HEK293 (cell line): ENCODE measurements at regions not wholly inside any gene's neighbourhood (a gene's known extent, or its start where the extent isn't known, plus 50 kb on each side); places are given as distances from the start of the nearest gene placed in this dataset.
"Not testable (repeated sequence)": the region's sequence is repeated elsewhere in the genome, so short reads cannot be mapped to it uniquely, and the experiment has no call there.

ENCODE experiments used
- CTCF ChIA-PET: fragments of 350-600 bp; formaldehyde crosslinking; extraction: SDS; loops from one replicate; lab custom pipeline; 2021; ENCODE audit warnings: antibody characterized with exemption; lab: Yijun Ruan, JAX
- POLR2A ChIA-PET: fragments of 300-600 bp; formaldehyde crosslinking; extraction: SDS; loops from one replicate; lab custom pipeline; 2020; ENCODE audit warnings: antibody characterized with exemption, inconsistent platforms; lab: Yijun Ruan, JAX
- H3K27ac ChIP-seq: fragments of 200-500 bp; sonication (Bioruptor generic); 2 replicates; pipeline ENCODE4 v1.5.1; 2014; ENCODE audit warnings: low read depth, low read length, control low read depth, inconsistent platforms; ENCODE audit errors: extremely low read depth
- H3K36me3 ChIP-seq, 2 experiments: fragments of 200-500 bp in 1 of 2; sonication (Bioruptor generic) in 1 of 2; 1 replicate in 1 of 2; 2 replicates in 1 of 2; pipeline ENCODE4 v1.5.1; 2014 to 2017; ENCODE audit warnings: inconsistent platforms in 2 of 2, low read length in 2 of 2; ENCODE audit not compliant: control insufficient read depth in 2 of 2, insufficient read depth in 1 of 2
- H3K4me1 ChIP-seq: fragments of 200-500 bp; sonication (Bioruptor generic); 2 replicates; pipeline ENCODE4 v1.5.1; 2014; ENCODE audit warnings: mild to moderate bottlenecking, low read length, inconsistent platforms; ENCODE audit not compliant: control insufficient read depth, insufficient read depth
- H3K4me3 ChIP-seq: 2 replicates; pipeline ENCODE4 v1.5.1; 2011; ENCODE audit warnings: low read depth, mild to moderate bottlenecking, control low read depth, low read length, moderate library complexity
- H3K9me3 ChIP-seq: fragments of 200-500 bp; sonication (Bioruptor generic); 2 replicates; pipeline ENCODE4 v1.5.1; 2014; ENCODE audit warnings: low read depth, low read length, inconsistent platforms; ENCODE audit not compliant: control insufficient read depth, insufficient read depth
- BCL11A ChIP-seq: fragments of 450-650 bp; formaldehyde crosslinking; IDR thresholded peaks from 2 replicates; pipeline ENCODE4 v1.5.1; 2016; ENCODE audit warnings: low read depth, missing biosample characterization, missing genetic modification characterization
- BCL11B ChIP-seq: fragments of 450-650 bp; formaldehyde crosslinking; IDR thresholded peaks from 2 replicates; pipeline ENCODE4 v1.5.1; 2016; ENCODE audit warnings: low read depth, missing biosample characterization, missing genetic modification characterization
- FEZF1 ChIP-seq: fragments of 450-650 bp; formaldehyde crosslinking; IDR thresholded peaks from 2 replicates; pipeline ENCODE4 v1.5.1; 2016; ENCODE audit warnings: missing biosample characterization, missing genetic modification characterization
- SETDB1 ChIP-seq: IDR thresholded peaks from one replicate; pipeline ENCODE4 v1.6.1; 2017; ENCODE audit warnings: mild to moderate bottlenecking, low read length, moderate library complexity, mixed read lengths; ENCODE audit not compliant: insufficient read length
- YY2 ChIP-seq: fragments of 450-650 bp; formaldehyde crosslinking; IDR thresholded peaks from 2 replicates; pipeline ENCODE4 v1.5.1; 2016; ENCODE audit warnings: missing biosample characterization, missing genetic modification characterization
- ZNF138 ChIP-seq: fragments of 450-650 bp; formaldehyde crosslinking; IDR thresholded peaks from 2 replicates; pipeline ENCODE4 v1.5.1; 2016; ENCODE audit warnings: missing biosample characterization, missing genetic modification characterization, borderline replicate concordance
- ZNF239 ChIP-seq: fragments of 450-650 bp; formaldehyde crosslinking; IDR thresholded peaks from 2 replicates; pipeline ENCODE4 v1.5.1; 2016; ENCODE audit warnings: missing biosample characterization, missing genetic modification characterization
- ZNF658 ChIP-seq: fragments of 450-650 bp; formaldehyde crosslinking; IDR thresholded peaks from 2 replicates; pipeline ENCODE4; 2016; ENCODE audit warnings: missing biosample characterization, missing genetic modification characterization
- TF ChIP-seq, protein P1 (sequence below): fragments of 450-650 bp; formaldehyde crosslinking; IDR thresholded peaks from 2 replicates; pipeline ENCODE4 v1.5.1; 2016; ENCODE audit warnings: missing biosample characterization, missing genetic modification characterization, low read depth
- TF ChIP-seq, protein P2 (sequence below): IDR thresholded peaks from 2 replicates; pipeline ENCODE4 v1.6.1; 2011; ENCODE audit warnings: mild to moderate bottlenecking, low read depth, low read length, borderline replicate concordance
- TF ChIP-seq, protein P3 (sequence below): sonication (generic); formaldehyde crosslinking; IDR thresholded peaks from 2 replicates; pipeline ENCODE4 v1.8.1; 2022; ENCODE audit warnings: mild to moderate bottlenecking, moderate library complexity, missing genetic modification reagents
- TF ChIP-seq, protein P4 (sequence below): fragments of 450-650 bp; formaldehyde crosslinking; conservative IDR thresholded peaks from 2 replicates; pipeline ENCODE4 v1.5.1; 2016; ENCODE audit warnings: low read depth, missing biosample characterization, missing genetic modification characterization
- TF ChIP-seq, protein P5 (sequence below): fragments of 450-650 bp; formaldehyde crosslinking; IDR thresholded peaks from 2 replicates; pipeline ENCODE4 v1.5.1; 2016; ENCODE audit warnings: missing biosample characterization, missing genetic modification characterization

DNA sequence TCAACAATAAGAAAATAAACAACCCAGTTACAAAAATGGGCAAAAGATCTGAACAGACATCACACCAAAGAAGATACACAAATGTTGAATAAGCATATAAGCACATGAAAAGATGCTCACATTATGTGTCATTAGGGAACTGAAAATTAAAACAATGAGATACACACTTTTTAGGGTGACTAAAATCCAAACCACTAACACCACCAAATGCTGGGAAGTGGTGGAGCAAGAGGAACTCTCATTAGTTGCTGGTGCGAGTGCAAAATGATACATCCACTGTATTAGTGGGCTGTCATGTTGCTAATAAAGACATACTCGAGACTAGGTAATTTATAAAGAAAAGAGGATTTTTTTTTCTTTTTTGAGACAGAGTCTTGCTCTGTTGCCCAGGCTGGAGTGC lies 329.1 kb downstream of the TMEM38B start:
- POLR2A ChIA-PET = no interaction called here
- H3K9me3 ChIP-seq = no peaks in the 10 kb centered on the region
- TF ChIP-seq, protein P1, sequence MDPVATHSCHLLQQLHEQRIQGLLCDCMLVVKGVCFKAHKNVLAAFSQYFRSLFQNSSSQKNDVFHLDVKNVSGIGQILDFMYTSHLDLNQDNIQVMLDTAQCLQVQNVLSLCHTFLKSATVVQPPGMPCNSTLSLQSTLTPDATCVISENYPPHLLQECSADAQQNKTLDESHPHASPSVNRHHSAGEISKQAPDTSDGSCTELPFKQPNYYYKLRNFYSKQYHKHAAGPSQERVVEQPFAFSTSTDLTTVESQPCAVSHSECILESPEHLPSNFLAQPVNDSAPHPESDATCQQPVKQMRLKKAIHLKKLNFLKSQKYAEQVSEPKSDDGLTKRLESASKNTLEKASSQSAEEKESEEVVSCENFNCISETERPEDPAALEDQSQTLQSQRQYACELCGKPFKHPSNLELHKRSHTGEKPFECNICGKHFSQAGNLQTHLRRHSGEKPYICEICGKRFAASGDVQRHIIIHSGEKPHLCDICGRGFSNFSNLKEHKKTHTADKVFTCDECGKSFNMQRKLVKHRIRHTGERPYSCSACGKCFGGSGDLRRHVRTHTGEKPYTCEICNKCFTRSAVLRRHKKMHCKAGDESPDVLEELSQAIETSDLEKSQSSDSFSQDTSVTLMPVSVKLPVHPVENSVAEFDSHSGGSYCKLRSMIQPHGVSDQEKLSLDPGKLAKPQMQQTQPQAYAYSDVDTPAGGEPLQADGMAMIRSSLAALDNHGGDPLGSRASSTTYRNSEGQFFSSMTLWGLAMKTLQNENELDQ = no peak
- TF ChIP-seq, protein P2, sequence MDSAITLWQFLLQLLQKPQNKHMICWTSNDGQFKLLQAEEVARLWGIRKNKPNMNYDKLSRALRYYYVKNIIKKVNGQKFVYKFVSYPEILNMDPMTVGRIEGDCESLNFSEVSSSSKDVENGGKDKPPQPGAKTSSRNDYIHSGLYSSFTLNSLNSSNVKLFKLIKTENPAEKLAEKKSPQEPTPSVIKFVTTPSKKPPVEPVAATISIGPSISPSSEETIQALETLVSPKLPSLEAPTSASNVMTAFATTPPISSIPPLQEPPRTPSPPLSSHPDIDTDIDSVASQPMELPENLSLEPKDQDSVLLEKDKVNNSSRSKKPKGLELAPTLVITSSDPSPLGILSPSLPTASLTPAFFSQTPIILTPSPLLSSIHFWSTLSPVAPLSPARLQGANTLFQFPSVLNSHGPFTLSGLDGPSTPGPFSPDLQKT = no peak
- no peak for TF ChIP-seq BCL11A (tag by site-specific recombination)
- TF ChIP-seq, all 188 proteins: peak for 0
- CTCF ChIA-PET = no interaction called here
- Histone ChIP-seq H3K4me1 (no peaks in the 10 kb centered on the region), H3K27ac (no peak overlapping the region), H3K4me3 (no peak overlapping the region), H3K36me3 (no peaks in the 10 kb centered on the region)

DNA sequence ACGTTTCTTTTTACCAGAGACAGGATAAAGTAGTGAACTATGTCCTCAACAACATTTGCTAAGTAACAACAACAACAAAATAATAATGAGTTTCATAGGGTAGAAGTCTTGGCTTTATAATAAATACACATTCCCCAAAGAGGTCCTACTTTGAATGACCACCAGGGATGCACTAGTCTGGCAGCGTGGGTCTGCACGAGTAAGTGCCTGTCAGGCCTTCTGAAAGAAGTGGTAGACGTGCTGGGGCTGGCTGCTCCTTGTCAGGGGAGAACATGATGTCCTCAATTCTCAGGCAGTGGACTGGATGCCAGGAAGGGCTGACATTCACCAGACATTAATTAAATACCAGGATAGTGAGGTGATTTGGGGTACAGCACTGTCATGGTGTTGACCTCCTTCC lies 331.1 kb downstream of the TMEM38B start:
- no peak for TF ChIP-seq BCL11B
- TF ChIP-seq ZNF138 (tag by site-specific recombination) = no peak
- no peak for TF ChIP-seq SETDB1
- no peak for TF ChIP-seq ZNF239
- TF ChIP-seq, protein P3, sequence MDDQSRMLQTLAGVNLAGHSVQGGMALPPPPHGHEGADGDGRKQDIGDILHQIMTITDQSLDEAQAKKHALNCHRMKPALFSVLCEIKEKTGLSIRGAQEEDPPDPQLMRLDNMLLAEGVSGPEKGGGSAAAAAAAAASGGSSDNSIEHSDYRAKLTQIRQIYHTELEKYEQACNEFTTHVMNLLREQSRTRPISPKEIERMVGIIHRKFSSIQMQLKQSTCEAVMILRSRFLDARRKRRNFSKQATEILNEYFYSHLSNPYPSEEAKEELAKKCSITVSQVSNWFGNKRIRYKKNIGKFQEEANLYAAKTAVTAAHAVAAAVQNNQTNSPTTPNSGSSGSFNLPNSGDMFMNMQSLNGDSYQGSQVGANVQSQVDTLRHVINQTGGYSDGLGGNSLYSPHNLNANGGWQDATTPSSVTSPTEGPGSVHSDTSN (CRISPR knock-in tag) = no peak
- TF ChIP-seq YY2 (tag by site-specific recombination) = no peak
- no peak for TF ChIP-seq FEZF1
- TF ChIP-seq, protein P4, sequence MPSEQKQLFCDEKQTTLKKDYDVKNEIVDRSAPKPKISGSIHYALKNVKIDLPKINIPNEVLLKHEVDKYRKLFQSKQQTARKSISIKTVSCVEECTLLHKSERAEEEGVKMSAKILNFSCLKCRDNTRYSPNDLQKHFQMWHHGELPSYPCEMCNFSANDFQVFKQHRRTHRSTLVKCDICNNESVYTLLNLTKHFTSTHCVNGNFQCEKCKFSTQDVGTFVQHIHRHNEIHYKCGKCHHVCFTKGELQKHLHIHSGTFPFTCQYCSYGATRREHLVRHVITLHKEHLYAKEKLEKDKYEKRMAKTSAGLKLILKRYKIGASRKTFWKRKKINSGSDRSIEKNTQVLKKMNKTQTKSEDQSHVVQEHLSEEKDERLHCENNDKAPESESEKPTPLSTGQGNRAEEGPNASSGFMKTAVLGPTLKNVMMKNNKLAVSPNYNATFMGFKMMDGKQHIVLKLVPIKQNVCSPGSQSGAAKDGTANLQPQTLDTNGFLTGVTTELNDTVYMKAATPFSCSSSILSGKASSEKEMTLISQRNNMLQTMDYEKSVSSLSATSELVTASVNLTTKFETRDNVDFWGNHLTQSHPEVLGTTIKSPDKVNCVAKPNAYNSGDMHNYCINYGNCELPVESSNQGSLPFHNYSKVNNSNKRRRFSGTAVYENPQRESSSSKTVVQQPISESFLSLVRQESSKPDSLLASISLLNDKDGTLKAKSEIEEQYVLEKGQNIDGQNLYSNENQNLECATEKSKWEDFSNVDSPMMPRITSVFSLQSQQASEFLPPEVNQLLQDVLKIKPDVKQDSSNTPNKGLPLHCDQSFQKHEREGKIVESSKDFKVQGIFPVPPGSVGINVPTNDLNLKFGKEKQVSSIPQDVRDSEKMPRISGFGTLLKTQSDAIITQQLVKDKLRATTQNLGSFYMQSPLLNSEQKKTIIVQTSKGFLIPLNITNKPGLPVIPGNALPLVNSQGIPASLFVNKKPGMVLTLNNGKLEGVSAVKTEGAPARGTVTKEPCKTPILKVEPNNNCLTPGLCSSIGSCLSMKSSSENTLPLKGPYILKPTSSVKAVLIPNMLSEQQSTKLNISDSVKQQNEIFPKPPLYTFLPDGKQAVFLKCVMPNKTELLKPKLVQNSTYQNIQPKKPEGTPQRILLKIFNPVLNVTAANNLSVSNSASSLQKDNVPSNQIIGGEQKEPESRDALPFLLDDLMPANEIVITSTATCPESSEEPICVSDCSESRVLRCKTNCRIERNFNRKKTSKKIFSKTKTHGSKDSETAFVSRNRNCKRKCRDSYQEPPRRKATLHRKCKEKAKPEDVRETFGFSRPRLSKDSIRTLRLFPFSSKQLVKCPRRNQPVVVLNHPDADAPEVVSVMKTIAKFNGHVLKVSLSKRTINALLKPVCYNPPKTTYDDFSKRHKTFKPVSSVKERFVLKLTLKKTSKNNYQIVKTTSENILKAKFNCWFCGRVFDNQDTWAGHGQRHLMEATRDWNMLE (tag by site-specific recombination) = no peak
- TF ChIP-seq ZNF658 (tag by site-specific recombination) = no peak
- TF ChIP-seq, protein P5, sequence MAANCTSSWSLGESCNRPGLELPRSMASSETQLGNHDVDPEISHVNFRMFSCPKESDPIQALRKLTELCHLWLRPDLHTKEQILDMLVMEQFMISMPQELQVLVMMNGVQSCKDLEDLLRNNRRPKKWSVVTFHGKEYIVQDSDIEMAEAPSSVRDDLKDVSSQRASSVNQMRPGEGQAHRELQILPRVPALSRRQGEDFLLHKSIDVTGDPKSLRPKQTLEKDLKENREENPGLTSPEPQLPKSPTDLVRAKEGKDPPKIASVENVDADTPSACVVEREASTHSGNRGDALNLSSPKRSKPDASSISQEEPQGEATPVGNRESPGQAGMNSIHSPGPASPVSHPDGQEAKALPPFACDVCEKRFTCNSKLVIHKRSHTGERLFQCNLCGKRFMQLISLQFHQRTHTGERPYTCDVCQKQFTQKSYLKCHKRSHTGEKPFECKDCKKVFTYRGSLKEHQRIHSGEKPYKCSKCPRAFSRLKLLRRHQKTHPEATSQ (tag by site-specific recombination) = no peak
- H3K36me3 ChIP-seq = no peaks in the 10 kb centered on the region
- ChIA-PET CTCF (no interaction called here), POLR2A (no interaction called here)
- no peak overlapping the region for H3K4me3 ChIP-seq
- no peaks in the 10 kb centered on the region for H3K9me3 ChIP-seq
- no peak overlapping the region for H3K27ac ChIP-seq
- H3K4me1 ChIP-seq = no peaks in the 10 kb centered on the region

DNA sequence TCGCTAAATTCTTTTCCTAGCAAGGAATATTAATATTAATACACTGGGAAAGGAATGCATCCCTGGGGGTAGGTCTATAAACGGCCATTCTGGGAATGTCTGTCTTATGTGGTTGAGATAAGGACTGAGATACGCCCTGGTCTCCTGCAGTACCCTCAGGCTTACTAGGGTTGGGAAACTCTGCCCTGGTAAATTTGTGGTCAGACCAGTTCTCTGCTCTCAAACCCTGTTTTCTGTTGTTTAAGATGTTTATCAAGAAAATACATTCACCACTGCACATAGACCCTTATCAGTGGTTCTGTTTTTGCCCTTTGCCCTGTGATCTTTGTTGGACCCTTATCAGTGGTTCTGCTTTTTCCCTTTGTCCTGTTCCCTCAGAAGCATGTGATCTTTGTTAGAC lies 335.8 kb downstream of the TMEM38B start:
- H3K36me3 ChIP-seq, H3K27ac ChIP-seq, H3K9me3 ChIP-seq, H3K4me1 ChIP-seq, POLR2A ChIA-PET, CTCF ChIA-PET, H3K4me3 ChIP-seq: not testable (repeated sequence)
